Islet of Langerhans (tissue), 1 donor: ENCODE measurements at regions not wholly inside any gene's neighbourhood (a gene's known extent, or its start where the extent isn't known, plus 50 kb on each side); places are given as distances from the start of the nearest gene placed in this dataset.

Experiments
- FAIRE-seq: peaks from one replicate; lab custom pipeline; 2011; peaks lifted over from hg19 to GRCh38; lab: Jason Lieb, UNC

GRCh38 chr2:144156736-144157640, 362.9 kb downstream of the ZEB2 start:
- no peak for FAIRE-seq

DNA sequence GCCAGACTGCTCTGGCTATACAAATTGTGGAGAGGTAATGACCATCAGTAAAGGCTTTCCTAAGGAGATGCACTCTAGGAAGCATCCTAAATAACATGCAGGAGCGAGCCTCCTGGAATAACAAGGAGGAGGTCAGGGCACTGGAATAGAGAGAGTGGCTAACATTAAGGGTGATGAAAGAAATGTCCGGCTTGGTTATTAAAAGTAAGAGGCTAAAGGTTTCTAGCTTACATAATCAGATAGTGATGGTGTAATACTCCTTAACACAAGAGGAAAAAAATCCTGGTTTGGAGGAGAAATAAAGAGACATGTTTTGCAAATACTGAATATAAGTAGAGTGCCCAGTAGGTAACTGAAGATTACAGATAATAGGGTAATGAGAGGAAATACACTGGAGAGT, 365.7 kb downstream of the ZEB2 start:
- no peak for FAIRE-seq

DNA sequence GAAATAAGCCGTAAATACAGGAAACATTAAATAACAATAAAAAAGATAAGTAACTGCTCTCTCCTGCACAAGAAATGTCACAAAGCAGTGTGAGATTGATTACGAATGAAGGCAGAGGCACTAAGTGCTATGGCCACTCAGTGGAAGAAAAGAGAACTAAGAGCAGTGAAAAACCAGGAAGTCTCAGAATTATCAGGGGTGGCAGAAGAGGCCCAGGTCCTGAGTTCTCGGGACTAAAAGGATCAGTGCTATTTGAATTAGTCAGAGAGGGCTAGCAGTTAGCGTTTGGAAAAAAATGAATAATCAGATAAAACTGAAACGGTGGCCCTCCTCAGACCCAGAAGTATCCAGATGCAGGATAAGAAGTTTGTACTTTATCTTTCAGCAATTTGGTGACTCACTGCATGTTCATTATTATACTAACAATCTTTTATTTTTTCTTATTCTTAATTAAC, 367.1 kb downstream of the ZEB2 start:
- FAIRE-seq: no peak

GRCh38 chr2:144151851-144152250, 368.1 kb downstream of the ZEB2 start:
- FAIRE-seq: no peak

DNA sequence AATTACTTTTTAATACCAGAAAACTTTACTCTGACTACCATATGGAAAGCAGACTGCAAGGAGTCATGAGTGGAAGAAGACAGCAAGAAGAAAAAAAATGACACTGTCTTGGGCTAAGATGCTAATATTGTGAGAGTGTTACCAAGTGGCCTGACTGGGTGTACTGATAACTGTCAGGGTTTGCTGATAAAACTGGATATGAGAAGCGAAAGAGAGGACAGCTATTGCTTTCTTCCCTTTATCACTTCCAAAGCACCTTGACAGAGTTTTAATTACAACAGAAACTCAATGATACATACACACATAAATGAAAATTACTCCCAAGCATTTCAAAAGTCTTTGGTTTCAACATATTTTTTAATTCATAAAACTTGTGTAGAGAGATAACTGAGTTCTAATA, 368.5 kb downstream of the ZEB2 start:
- FAIRE-seq: no peak

DNA sequence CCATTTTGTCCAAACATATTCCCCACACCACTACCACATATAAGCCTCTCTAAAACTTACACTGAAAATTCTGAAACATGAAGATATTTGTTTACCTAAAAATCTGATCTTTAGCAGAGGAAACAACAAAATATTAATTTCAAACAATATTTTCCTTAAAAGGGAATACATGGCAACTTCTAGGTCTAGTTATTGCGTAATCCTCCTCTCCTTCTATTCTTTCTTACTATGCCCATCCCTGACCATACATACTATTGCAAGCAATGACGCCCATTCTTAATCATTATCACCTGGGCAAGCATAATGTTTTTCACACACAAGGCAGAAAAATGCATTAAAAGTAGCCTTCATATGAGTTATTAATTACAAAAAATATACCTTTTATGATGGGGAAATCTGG, 372.6 kb downstream of the ZEB2 start:
- FAIRE-seq: no peak

DNA sequence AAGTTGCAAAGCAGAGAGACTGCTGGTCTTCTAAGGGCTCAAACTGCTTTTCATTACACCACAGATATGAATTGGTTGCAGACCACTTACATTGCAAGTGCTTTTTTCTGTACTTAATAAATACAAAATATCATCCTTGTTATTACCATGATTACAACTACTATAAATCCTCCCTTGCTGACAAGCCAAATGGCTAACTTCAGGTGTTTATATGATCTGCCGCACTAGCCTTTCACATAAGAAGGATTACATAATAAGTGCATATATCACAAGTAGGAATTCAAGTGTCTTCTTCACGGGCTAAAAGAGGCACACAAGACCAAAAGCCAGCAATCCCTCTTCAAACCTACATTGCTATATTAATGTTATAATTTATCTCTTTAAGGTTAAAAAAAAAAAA, 373.0 kb downstream of the ZEB2 start:
- FAIRE-seq: no peak

- no peak for FAIRE-seq
Observed at GRCh38 chr2:144146076-144146475, 373.8 kb downstream of the ZEB2 start.

- FAIRE-seq: no peak
Observed at GRCh38 chr2:144143294-144144151, 376.4 kb downstream of the ZEB2 start.

DNA sequence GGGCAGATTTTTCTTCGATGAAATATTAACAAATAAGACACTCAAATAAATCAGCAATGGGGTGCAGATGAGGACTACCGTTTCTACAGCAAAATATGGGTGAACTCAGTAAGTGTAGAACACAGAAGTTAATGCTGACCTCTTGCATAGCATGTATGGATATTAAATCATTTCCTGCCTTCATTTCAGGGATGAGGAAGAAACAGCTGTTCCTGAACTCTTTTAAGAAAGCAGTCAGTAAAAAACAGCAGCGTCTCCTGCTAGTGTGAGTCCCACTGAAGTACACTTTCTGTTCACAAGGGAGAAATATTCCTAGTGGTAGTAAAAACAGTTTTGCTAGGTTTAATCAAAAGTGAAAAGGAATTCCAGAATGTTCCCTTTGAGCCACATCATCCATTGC, 379.0 kb downstream of the ZEB2 start:
- FAIRE-seq: no peak

GRCh38 chr2:144137705-144138428, 382.1 kb downstream of the ZEB2 start:
- FAIRE-seq: no peak

GRCh38 chr2:144137272-144137671, 382.6 kb downstream of the ZEB2 start:
- FAIRE-seq: no peak

GRCh38 chr2:144136297-144137010, 383.5 kb downstream of the ZEB2 start:
- FAIRE-seq: no peak

DNA sequence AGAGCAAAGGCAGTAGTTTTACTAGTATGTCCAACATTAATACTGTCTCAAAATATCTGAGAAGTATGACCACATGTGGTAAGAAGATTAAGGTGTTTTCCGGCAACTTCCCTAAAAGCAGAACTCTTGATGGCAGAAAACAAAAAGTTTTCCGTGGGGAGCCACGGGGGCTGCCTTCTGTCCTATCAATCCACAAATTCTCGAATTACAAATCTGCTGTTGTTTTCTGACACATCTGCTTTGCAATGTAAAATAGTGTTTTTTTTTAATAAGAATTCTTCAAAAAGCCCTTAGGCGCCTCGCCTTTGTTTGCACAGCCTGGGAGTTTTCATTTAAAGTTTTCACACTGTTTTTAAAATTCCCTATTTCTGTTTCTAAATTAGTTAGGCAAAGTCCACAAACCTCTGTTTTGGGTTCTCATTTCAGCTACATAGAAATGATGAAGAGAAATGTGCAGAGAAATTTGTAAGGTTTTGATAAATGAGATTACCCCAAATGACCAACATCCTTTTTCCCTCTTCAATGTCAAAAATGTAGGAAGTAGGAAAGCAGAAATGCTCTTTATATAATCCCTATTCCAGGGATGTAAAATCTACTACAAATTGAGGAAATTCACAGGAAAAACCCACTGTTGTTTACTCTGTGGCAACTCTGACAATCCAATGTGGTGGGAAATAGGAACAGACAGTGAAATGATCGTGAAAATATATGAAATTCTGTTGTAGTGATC, 385.8 kb downstream of the ZEB2 start:
- FAIRE-seq: no peak

GRCh38 chr2:144132357-144132756, 387.6 kb downstream of the ZEB2 start:
- FAIRE-seq: no peak

- no peak for FAIRE-seq
Observed at GRCh38 chr2:144131042-144131441, 388.9 kb downstream of the ZEB2 start.

DNA sequence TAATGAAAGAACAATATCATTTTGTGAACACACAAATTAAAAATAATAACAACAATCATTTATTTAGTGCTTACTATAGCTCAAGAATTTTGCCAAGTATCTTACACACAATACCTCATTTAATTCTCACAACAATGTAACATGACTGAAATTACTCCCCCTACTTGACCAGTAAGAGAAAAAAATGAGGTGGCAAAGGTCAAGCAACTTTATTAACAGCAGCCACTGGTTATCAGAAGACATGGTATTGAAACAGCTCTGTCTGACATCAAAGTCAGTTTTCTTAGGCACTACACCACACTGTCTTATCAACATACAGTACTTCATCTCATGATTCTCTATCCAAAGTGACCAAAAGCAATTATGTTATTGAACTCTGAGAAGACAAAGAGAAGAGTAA, 389.4 kb downstream of the ZEB2 start:
- no peak for FAIRE-seq

GRCh38 chr2:144128130-144128746, 391.7 kb downstream of the ZEB2 start:
- FAIRE-seq: no peak

DNA sequence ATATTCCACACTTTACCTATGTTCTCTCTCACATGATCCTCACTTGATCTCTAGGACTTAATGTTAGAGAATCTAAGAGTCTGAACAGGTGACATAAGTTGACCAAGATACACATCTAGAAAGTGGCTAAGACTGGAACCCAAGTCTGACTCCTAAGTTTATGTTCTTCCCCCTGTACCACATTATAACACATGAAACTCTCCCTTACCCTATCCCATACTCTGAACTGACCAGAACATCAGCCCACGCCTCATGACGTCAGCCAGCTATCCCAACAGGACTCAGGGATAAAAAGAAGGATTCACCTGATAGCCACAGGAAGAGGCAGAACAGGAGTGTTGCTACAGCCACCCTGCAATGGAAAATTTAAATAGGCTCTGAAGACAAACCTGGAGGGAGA, 392.2 kb downstream of the ZEB2 start:
- FAIRE-seq: no peak

- no peak for FAIRE-seq
Observed at GRCh38 chr2:144126302-144126701, 393.6 kb downstream of the ZEB2 start.

- no peak for FAIRE-seq
Observed at GRCh38 chr2:144125751-144126150, 394.2 kb downstream of the ZEB2 start.
